ENCODE measurements at regions not wholly inside any gene's neighbourhood (a gene's known extent, or its start where the extent isn't known, plus 50 kb on each side); places are given as distances from the start of the nearest gene placed in this dataset.

DNA sequence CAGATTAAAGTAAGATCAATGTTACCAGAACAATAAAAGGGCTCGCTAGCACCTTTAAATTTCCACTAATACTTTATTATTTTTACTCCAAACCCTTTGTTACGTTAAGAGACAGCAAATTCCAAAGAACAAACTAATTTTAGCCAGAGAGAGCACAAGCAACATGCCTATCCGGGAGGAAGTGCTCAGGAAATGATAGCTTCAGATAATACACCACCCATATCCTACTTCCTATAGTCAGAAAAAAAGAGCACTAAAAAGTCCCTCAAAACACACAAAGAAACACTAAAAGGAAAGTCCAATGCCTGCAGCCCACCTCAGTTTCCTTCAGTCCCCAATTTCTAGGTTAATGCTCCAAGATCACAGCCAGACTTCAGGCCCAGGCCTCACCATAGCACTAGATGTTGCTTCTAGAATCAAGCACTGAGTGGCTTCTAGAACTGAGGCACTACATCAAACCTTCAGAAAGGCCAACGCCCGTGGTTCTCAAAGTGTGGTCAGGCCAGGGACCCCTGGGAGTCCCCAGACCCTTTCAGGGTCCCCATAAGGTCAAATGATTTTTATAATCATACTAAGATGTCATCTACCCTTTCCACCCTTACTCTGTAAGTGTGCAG lies 142.6 kb downstream of the PSMG1 start:
- Histone ChIP-seq H3K4me3 (ENCODE audit: insufficient read depth, low read depth, low read length) (no peak overlapping the region), H3K36me3 (replicated peaks; ENCODE audit: control insufficient read depth, insufficient read depth, low read length) (no peaks in the 10 kb centered on the region), H3K27me3 (ENCODE audit: control insufficient read depth, insufficient read depth, low read length) (no peaks in the 10 kb centered on the region)
- no peak for DNase-seq

DNA sequence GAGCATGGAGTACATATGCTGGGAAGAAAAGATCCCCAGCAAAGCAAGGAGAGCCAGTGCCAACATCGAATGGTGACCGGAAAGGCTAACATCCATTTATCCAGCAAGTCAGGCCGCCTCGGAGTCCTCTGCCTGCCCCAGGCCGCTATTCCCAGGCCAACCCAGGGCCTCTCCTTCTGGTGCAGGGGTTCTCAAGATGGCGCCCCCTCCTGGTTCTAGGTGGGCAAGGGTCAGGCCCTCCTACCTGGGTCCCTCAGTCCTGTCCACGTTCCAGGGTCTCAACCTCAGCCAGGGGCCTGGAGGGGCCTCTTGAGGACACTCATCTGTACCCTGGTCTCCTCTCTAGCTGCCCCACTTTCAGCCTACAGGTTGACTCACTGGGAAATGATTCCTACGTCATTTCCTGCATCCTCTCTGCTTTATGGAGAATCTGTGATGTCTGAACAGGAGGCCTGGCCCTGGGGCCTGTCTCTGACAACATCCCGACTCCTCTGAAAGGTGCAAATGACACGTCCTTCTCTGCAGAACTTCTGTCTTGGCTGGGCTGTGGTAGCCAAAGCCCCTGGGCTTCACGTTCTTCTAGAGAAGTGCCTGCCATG lies 145.3 kb downstream of the PSMG1 start:
- DNase-seq, result peak; percentile 79
- Histone ChIP-seq H3K27me3 (ENCODE audit: control insufficient read depth, insufficient read depth, low read length) (no peaks in the 10 kb centered on the region), H3K36me3 (replicated peaks; ENCODE audit: control insufficient read depth, insufficient read depth, low read length) (no peaks in the 10 kb centered on the region), H3K4me3 (ENCODE audit: insufficient read depth, low read depth, low read length) (no peak overlapping the region)

DNA sequence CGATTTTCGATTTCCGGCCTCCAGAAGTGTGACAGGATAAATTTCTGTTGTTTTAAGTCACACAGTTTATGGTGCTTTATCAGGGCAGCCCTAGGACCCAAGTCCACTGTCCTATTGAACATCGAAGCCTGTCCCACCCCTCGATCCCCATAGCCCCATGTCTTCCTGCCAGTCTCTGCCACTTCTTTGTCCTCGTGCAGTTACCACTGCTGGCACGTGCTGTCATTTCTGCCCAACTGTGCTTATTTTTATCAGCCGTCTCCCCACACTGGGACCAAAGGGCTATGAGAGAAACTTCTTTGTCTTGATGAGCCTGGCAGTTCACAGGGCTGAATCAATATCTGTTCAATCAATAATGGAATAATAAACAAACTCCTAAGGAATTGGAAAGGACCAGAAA lies 146.7 kb downstream of the PSMG1 start:
- no peaks in the 10 kb centered on the region for H3K36me3 ChIP-seq (replicated peaks; ENCODE audit: control insufficient read depth, insufficient read depth, low read length)
- no peak overlapping the region for H3K4me3 ChIP-seq (ENCODE audit: insufficient read depth, low read depth, low read length)
- H3K27me3 ChIP-seq (ENCODE audit: control insufficient read depth, insufficient read depth, low read length), result no peaks in the 10 kb centered on the region
- DNase-seq, result no peak

DNA sequence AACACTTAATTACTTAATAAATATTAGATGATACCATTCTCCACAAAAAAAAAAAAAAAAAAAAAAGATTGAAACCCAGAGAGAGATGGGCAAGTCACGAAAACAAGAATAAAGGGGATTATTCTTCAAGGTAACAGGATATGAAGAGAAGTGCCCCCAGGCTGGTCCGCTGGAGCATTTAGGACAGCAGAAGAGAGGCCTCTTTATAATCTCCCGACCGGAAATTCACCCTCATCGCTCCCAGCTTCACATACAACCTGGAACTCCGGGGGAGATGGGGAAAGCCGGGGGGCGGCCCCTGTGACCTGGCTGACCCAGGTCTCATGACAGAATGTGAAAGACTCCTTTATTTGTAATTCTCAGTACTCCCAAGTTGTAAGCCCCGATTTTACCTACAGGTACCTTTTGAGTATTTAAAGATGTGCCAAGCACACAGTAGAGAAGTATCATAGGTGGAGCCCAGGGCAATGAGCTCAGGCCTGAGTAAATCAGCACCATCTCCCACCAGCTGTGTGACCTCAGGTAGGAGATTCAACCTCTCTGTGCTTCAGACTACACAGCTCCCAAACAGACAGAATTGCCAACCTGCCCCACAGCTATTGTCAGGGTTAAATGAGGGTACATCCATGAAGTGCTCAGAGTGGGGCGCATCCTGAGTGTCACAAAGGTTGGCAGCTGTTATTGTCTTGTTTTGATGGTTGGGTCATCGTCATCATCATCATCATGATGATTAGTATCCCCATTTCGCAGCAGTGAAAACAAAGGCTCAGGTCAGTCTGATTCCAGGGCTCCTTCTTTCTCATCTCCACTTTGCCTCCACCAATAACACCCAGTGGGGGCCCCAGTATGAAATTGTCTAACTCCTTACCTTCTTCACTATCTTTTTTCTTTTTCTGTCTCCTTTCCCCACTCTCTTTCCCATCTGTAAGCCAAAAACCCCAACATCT lies 148.4 kb downstream of the PSMG1 start:
- H3K27me3 ChIP-seq (ENCODE audit: control insufficient read depth, insufficient read depth, low read length), result no peaks in the 10 kb centered on the region
- DNase-seq, result no peak
- H3K4me3 ChIP-seq (ENCODE audit: insufficient read depth, low read depth, low read length), result no peak overlapping the region
- H3K36me3 ChIP-seq (replicated peaks; ENCODE audit: control insufficient read depth, insufficient read depth, low read length), result no peaks in the 10 kb centered on the region

DNA sequence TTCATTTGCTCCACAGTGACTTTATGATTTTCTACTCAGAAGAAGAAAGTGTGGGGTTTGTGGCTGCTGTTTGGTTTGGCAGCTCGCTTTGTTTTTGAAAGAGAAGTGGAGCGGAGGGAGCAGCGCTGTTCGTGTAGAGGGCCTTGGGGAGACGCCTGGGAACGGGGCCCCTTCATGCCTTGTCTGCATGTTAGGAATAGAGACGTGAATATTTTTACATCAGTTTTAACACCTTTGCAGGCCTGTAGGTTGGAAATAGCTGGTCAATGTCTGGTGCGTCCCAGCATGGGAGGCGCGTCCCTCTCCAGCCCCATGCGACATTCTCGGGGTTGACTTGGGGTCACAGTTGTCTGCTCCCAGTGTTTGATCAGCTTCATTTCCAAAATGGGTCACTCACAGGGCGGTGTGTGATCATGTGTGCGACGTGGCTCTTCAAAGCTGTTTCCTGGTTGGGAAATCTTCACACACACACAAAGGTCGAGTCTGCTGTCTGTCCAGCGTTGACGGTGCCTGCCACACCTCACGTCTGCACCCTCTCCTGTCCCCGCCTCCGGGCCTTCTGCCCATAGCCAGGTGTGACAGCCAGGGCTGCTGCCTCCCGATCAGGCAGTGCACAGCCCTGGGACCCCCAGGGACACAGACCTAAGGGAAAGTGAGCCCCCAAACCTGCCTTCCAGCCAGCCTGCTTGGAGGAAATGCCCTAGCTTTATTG lies 149.2 kb downstream of the PSMG1 start:
- Histone ChIP-seq H3K36me3 (replicated peaks; ENCODE audit: control insufficient read depth, insufficient read depth, low read length) (no peaks in the 10 kb centered on the region), H3K27me3 (ENCODE audit: control insufficient read depth, insufficient read depth, low read length) (no peaks in the 10 kb centered on the region), H3K4me3 (ENCODE audit: insufficient read depth, low read depth, low read length) (no peak overlapping the region)
- DNase-seq, result no peak

DNA sequence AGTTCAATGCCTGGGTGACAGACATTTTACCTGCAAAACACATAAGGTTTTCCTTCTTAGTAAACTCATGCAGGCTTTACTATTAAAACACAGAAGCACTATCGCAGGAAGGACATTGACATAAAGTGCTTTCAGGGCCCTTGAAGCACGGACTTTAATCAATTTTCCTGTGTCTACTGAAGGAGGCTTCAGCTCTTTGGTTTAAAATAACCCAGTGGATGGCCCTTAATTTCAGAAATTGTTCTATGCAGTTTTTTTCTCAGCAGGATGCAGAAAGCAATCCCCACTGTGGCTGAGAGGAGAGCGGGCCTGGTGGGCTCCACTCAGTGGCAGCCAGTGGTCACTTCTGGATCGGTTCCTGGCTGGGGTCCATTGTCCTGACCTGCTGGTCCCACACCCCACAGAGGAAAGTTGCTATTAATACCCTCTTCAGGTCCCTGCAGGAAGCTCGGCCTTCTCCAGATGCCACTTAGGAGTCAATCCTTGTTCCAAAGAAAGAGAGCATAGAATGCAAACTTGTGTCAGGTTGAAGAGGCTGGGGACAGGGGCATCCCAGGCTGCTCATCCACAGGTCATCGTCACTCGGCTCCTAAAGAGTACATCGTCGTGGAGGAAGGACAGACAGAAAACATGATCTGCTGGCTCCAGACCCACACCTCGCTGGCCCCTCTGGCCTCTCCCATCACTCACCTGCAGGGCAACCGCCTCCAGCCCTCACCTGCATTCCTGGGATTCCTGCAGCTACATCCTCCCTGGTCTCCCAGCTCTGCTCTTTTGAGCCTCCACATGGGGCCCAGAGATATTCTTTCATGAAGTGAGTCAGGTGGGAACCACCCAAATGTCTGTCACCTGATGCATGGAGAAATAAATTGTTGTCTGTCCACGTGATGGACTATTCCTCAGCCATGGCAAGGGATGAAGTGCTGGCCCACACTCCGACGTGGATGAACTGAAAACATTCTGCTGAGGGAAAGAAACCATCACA lies 153.1 kb downstream of the PSMG1 start:
- H3K36me3 ChIP-seq (replicated peaks; ENCODE audit: control insufficient read depth, insufficient read depth, low read length), result no peaks in the 10 kb centered on the region
- H3K4me3 ChIP-seq (ENCODE audit: insufficient read depth, low read depth, low read length), result no peak overlapping the region
- peak; percentile 87 for DNase-seq

DNA sequence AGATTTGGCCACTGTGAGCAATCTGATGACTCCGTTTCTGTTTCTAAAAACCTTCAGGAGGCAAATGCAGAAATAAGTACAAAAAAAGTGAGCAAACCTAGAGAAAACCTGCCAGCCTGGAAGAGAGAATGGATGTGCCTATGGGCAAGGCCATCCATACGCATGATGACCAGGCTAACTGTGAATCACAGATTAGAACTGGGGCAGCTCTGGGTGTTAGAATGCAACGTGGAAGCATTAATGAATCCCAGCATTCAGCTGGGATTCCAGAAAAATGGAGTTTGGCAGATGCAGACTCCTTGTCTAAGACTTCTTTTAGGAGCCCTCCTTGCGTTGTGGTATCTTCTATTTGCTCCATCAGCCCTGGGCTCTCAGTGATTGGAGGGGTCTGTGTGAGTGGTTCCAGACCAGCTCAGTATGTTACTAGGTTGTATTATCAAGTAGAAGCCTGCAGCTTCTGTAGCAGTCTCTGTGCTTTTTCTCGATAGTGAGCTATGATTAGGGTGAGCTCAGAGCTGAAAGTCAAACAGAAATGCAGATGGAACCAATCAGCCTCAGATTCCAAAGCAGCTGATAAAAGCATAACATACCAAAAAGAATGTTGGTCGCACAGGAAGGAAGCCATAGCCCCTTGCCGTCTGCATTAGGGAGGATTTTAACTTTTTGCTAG lies 154.0 kb downstream of the PSMG1 start:
- Histone ChIP-seq H3K27me3 (ENCODE audit: control insufficient read depth, insufficient read depth, low read length) (no peaks in the 10 kb centered on the region), H3K36me3 (replicated peaks; ENCODE audit: control insufficient read depth, insufficient read depth, low read length) (no peaks in the 10 kb centered on the region), H3K4me3 (ENCODE audit: insufficient read depth, low read depth, low read length) (no peak overlapping the region)
- no peak for DNase-seq

More for the DNA sequence above, 153.1 kb downstream of the PSMG1 start:
- no peaks in the 10 kb centered on the region for H3K27me3 ChIP-seq (ENCODE audit: control insufficient read depth, insufficient read depth, low read length)

DNA sequence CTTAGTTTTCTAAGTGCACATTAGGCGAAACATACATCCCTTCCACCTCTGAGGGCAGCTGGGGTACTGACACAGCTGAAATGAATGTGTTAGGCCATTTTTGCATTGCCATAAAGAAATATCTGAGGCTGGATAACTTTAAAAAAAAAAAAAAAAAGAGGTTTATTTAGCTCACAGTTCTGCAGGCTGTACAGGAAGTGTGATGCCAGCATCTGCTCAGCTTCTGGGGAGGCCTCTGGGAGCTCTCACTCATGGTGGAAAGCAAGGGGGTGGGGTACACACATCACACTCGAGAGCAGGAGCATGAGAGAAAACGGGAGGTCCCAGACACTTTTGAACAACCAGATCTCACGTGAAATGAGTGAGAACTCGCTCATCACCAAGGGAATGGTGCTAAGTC lies 158.1 kb downstream of the PSMG1 start:
- Histone ChIP-seq H3K36me3 (replicated peaks; ENCODE audit: control insufficient read depth, insufficient read depth, low read length) (no peaks in the 10 kb centered on the region), H3K4me3 (ENCODE audit: insufficient read depth, low read depth, low read length) (no peak overlapping the region), H3K27me3 (ENCODE audit: control insufficient read depth, insufficient read depth, low read length) (no peaks in the 10 kb centered on the region; the same call in 1 of the 2 replicates)
- DNase-seq, result no peak

DNA sequence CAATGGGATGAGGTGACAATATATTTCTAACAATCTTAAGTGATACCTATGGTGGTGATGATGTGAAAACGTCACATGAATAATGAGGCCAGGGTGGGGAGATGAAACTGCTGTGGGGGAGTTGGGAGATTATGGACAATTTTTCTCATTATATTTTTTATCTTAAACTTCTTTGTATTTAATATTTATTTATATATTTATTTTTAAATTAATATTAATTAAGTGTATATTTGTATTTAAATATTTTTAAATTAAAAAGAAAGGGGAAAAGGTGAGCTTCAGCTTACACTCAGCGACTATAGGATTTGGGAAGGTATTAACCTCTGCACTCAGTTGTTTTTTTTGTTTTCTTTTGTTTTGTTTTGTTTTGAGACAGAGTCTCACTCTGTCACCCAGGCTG lies 158.7 kb downstream of the PSMG1 start:
- Histone ChIP-seq H3K27me3 (ENCODE audit: control insufficient read depth, insufficient read depth, low read length) (no peaks in the 10 kb centered on the region; the same call in 1 of the 2 replicates), H3K4me3 (ENCODE audit: insufficient read depth, low read depth, low read length) (no peak overlapping the region), H3K36me3 (replicated peaks; ENCODE audit: control insufficient read depth, insufficient read depth, low read length) (no peaks in the 10 kb centered on the region)
- no peak for DNase-seq

DNA sequence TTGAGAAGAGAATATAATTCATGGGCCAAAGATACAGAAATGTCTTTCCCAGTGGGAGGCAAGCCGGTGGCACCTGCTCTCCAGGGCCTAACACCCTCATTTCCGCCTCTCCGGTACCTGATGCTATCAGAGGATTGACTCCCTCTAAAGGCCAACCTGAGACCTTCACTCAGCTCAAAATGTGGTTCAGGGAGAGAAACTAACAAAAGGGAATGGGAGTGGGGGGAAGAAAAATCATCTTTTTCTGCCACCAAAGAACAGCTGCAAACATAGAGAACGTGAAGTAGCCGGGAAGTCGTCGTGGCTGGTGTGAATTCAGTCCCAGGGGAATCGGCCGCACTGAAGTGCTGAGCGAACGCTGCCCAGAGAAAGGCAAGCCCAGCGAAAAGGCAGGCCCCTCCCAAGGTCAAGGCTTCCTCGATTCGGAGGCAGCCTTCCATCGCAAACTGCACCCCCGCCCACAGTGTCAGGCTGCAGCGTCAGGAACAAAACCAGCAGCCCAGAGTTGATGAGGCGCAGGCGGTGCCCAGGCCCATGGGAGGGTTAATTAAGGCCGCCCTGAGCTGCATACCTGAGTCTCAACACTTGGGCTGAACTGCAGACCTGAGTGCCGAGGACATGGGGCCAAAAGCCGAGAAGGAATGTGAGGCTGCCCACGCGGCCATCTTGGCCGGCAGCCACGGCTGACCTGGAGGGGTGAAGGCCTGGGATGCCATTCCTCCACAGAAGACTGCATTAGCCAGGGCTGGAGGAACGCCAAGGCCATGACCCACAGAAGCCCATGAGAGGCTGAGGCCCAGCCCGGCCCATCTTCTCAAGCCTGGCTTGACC lies 160.2 kb downstream of the PSMG1 start:
- Histone ChIP-seq H3K4me3 (ENCODE audit: insufficient read depth, low read depth, low read length) (no peak overlapping the region), H3K27me3 (ENCODE audit: control insufficient read depth, insufficient read depth, low read length) (no peaks in the 10 kb centered on the region; the same call in 1 of the 2 replicates), H3K36me3 (replicated peaks; ENCODE audit: control insufficient read depth, insufficient read depth, low read length) (no peaks in the 10 kb centered on the region)
- peak; percentile 84 for DNase-seq

DNA sequence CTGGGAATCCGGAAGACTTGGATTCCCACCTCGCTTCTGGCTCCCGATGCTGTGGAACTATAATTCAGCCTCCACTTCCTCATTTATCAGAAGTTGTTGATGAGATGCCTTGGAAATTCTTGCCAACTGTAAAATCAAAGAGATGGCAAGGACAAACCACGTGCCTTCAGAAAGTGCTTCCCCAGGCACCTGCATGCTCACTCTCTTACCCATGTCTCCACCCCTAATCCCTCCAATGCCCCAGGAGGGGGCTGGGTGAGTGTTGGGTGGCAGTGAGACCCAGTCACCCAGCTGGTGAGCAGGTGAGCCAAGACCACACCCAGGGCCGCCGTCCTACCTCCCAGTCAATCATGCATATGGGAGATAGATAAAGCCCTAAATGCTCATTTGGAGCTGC lies 160.8 kb downstream of the PSMG1 start:
- no peaks in the 10 kb centered on the region for H3K36me3 ChIP-seq (replicated peaks; ENCODE audit: control insufficient read depth, insufficient read depth, low read length)
- no peaks in the 10 kb centered on the region; the same call in 1 of the 2 replicates for H3K27me3 ChIP-seq (ENCODE audit: control insufficient read depth, insufficient read depth, low read length)

DNA sequence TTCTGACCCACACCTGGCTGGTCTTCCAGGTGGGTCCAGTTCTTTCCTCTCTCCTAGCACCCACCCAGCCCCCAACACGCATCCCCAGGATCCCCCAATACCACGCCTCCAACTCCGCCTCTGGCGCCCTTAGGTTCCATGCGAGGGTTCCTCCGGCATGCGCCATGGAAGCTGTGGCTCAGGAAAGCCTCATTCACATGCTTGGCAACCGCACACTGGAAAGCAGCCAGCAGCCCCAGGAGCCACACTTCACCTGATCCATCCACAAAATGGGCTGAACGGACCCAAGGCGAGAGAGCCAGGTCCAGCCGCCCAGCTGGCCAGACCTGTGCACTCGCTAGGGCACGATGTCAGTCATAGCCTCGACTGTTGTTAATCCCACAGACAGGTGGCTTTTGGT lies 161.2 kb downstream of the PSMG1 start:
- H3K27me3 ChIP-seq (ENCODE audit: control insufficient read depth, insufficient read depth, low read length), result no peaks in the 10 kb centered on the region; the same call in 1 of the 2 replicates

More for the DNA sequence above, 160.8 kb downstream of the PSMG1 start:
- no peak overlapping the region for H3K4me3 ChIP-seq (ENCODE audit: insufficient read depth, low read depth, low read length)
- DNase-seq, result no peak

More for the DNA sequence above, 161.2 kb downstream of the PSMG1 start:
- DNase-seq, result no peak
- no peak overlapping the region for H3K4me3 ChIP-seq (ENCODE audit: insufficient read depth, low read depth, low read length)
- H3K36me3 ChIP-seq (replicated peaks; ENCODE audit: control insufficient read depth, insufficient read depth, low read length), result no peaks in the 10 kb centered on the region

Measured in H7 (cell line).